Neuronal stem cell (in vitro differentiated cells): ENCODE measurements at regions not wholly inside any gene's neighbourhood (a gene's known extent, or its start where the extent isn't known, plus 50 kb on each side); places are given as distances from the start of the nearest gene placed in this dataset.

Experiments
- DNase-seq: peaks from one replicate; pipeline ENCODE4 v3.0.0-alpha.2; 2013; ENCODE audit warnings: low spot score
- H2AFZ ChIP-seq: one replicate; pipeline ENCODE4 v1.6.1; 2013; ENCODE audit warnings: mild to moderate bottlenecking, low read length, inconsistent platforms
- H2AK5ac ChIP-seq: 2 replicates; pipeline ENCODE4 v1.6.1; 2013; ENCODE audit warnings: low read depth, mild to moderate bottlenecking, inconsistent platforms, low read length, moderate library complexity, mixed read lengths
- H2BK120ac ChIP-seq: 2 replicates; pipeline ENCODE4 v1.6.1; 2013; ENCODE audit warnings: low read depth, mild to moderate bottlenecking, inconsistent platforms, low read length, moderate library complexity, mixed read lengths
- H2BK12ac ChIP-seq: one replicate; pipeline ENCODE4 v1.6.1; 2013; ENCODE audit warnings: low read length, inconsistent platforms
- H2BK15ac ChIP-seq: 2 replicates; pipeline ENCODE4 v1.6.1; 2013; ENCODE audit warnings: mild to moderate bottlenecking, low read length, inconsistent platforms, mixed read lengths
- H2BK5ac ChIP-seq: one replicate; pipeline ENCODE4 v1.6.1; 2013; ENCODE audit warnings: inconsistent platforms, mild to moderate bottlenecking, low read length, moderate library complexity
- H3K14ac ChIP-seq: one replicate; pipeline ENCODE4 v1.6.1; 2013; ENCODE audit warnings: low read length, inconsistent platforms
- H3K18ac ChIP-seq: 2 replicates; pipeline ENCODE4 v1.6.1; 2013; ENCODE audit warnings: low read length, inconsistent platforms
- H3K23ac ChIP-seq: 2 replicates; pipeline ENCODE4 v1.6.1; 2013; ENCODE audit warnings: low read depth, mild to moderate bottlenecking, mixed read lengths, low read length, inconsistent platforms; ENCODE audit not compliant: poor library complexity
- H3K27ac ChIP-seq: replicated peaks from 3 replicates; pipeline ENCODE4 v1.5.1; 2013; ENCODE audit warnings: low read length, inconsistent platforms
- H3K27me3 ChIP-seq, 3 experiments: 2 replicates each; pipeline ENCODE4 v1.6.1; 2013; ENCODE audit warnings: low read length in 3 of 3, mild to moderate bottlenecking in 2 of 3, inconsistent platforms in 1 of 3, low read depth in 1 of 3, mixed read lengths in 1 of 3, moderate library complexity in 1 of 3; ENCODE audit not compliant: control insufficient read depth in 3 of 3, insufficient read depth in 3 of 3
- H3K36me3 ChIP-seq, 2 donors: replicated peaks in 1 of 2; 2 replicates each; pipeline ENCODE4 v1.6.1; 2013; ENCODE audit warnings: low read length in 2 of 2; ENCODE audit not compliant: control insufficient read depth in 2 of 2, insufficient read depth in 2 of 2
- H3K4ac ChIP-seq: 2 replicates; pipeline ENCODE4 v1.6.1; 2013; ENCODE audit warnings: inconsistent platforms, mild to moderate bottlenecking, low read length, moderate library complexity
- H3K4me1 ChIP-seq, 2 donors: 1 replicate in 1 of 2; 2 replicates in 1 of 2; pipeline ENCODE4 v1.6.1; 2013; ENCODE audit warnings: low read length in 2 of 2, low read depth in 1 of 2; ENCODE audit not compliant: control insufficient read depth in 2 of 2, insufficient read depth in 1 of 2
- H3K4me2 ChIP-seq: one replicate; pipeline ENCODE4 v1.6.1; 2013; ENCODE audit warnings: mild to moderate bottlenecking, low read length, inconsistent platforms; ENCODE audit not compliant: insufficient read depth, poor library complexity, severe bottlenecking
- H3K4me3 ChIP-seq, 2 donors: 2 replicates each; pipeline ENCODE4 v1.5.1; 2013; ENCODE audit warnings: low read length in 2 of 2, mild to moderate bottlenecking in 2 of 2, inconsistent platforms in 1 of 2, moderate library complexity in 1 of 2
- H3K79me1 ChIP-seq: one replicate; pipeline ENCODE4 v1.6.1; 2013; ENCODE audit warnings: low read depth, mild to moderate bottlenecking, inconsistent platforms, low read length, moderate library complexity
- H3K9ac ChIP-seq: one replicate; pipeline ENCODE4 v1.6.1; 2013; ENCODE audit warnings: mild to moderate bottlenecking, low read depth, low read length, inconsistent platforms; ENCODE audit not compliant: poor library complexity
- H3K9me3 ChIP-seq, 2 donors: replicated peaks in 1 of 2; 2 replicates each; pipeline versions ENCODE3 to v1.6.1; 2013; ENCODE audit warnings: low read length in 2 of 2, mild to moderate bottlenecking in 2 of 2, inconsistent platforms in 1 of 2, low read depth in 1 of 2, mixed read lengths in 1 of 2, moderate library complexity in 1 of 2; ENCODE audit not compliant: control insufficient read depth in 2 of 2, insufficient read depth in 1 of 2
- H4K8ac ChIP-seq: one replicate; pipeline ENCODE4 v1.6.1; 2013; ENCODE audit warnings: low read depth, mild to moderate bottlenecking, inconsistent platforms, low read length, moderate library complexity
- H4K91ac ChIP-seq: one replicate; pipeline ENCODE4 v1.6.1; 2013; ENCODE audit warnings: low read length, low read depth, mild to moderate bottlenecking, inconsistent platforms; ENCODE audit not compliant: poor library complexity
- WGBS, 2 donors: extraction: QIAGEN DNeasy Blood & Tissue Kit; methylation state at CpG; one replicate each; pipeline ENCODE4 v1.1.7; 2013; ENCODE audit warnings: missing lambda C conversion rate in 2 of 2, mixed read lengths in 1 of 2; ENCODE audit not compliant: insufficient read length in 2 of 2, insufficient replicate concordance in 1 of 2; ENCODE audit errors: extremely low coverage in 2 of 2; 5-methylcytosine and 5-hydroxymethylcytosine counted together

DNA sequence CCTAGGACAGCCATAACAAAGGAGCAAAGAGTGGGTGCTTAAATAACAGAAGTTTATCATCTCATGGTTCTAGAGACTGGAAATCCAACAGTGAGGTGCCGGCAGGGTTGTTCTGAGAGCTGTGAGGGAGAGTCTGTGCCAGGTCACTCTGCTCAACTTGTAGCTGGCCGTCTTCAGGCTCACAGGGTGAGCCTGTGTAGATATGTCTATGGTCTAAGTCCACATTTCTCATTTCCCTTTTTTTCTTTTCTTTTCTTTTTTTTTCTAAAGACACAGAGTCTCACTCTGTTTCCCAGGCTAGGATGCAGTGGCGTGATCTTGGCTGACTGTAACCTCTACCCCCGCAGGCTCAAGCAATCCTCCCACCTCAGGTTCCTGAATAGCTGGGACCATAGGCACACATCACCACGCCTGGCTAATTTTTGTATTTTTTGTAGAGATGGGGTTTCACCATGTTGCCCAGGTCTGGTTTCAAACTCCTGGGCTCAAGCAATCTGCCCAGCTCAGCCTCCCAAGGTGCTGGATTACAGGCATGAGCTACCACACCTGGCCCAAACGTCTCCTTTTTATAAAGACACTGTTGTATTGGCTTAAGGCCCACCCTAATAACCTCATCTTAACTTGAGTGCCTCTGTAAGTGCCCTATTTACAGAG lies 142.2 kb downstream of the SP3 start:
- H3K9ac ChIP-seq: no peak overlapping the region
- no peak overlapping the region for H2BK5ac ChIP-seq
- H3K4me2 ChIP-seq: no peak overlapping the region
- H2AFZ ChIP-seq: no peak overlapping the region
- H3K4me3 ChIP-seq: no peak overlapping the region
- no peaks in the 10 kb centered on the region for H3K36me3 ChIP-seq
- H3K27ac ChIP-seq: no peak overlapping the region
- no peak overlapping the region for H3K23ac ChIP-seq
- H3K27me3 ChIP-seq: no peaks in the 10 kb centered on the region
- no peaks in the 10 kb centered on the region for H3K79me1 ChIP-seq
- H2BK120ac ChIP-seq: no peak overlapping the region
- no peaks in the 10 kb centered on the region for H3K9me3 ChIP-seq
- H3K4ac ChIP-seq: no peak overlapping the region
- WGBS, 2 donors: no CpG with 5 or more reads among the region's 6 CpGs
- DNase-seq: no peak
- H4K8ac ChIP-seq: no peak overlapping the region
- no peak overlapping the region for H3K14ac ChIP-seq
- H2AK5ac ChIP-seq: no peak overlapping the region
- no peak overlapping the region for H4K91ac ChIP-seq
- no peak overlapping the region for H2BK15ac ChIP-seq
- H2BK12ac ChIP-seq: no peak overlapping the region
- peaks cover 0 to 4% of the 10 kb centered on the region in 2 donors for H3K4me1 ChIP-seq
- no peak overlapping the region for H3K18ac ChIP-seq

DNA sequence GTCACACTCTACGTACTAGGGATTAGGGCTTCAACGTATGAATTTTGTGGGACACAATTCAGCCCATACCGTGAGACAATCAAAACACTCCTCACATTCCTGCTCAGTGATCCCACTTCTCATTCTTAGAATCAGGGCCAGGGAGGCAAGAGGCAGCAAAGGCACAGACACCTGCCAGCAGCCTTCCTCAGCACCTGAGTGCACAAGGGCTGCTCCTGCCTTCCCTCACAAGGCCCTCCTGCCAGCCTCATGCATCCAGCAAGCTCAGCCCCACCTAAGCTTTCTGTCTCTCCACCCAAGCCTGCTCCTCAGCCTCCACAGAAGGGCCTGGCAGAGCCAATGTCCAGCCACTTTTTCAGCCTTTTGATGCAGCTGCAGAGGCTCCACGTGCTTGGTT lies 141.6 kb downstream of the SP3 start:
- Histone ChIP-seq H3K79me1 (no peaks in the 10 kb centered on the region), H2BK12ac (peak overlapping the region; percentile 64), H3K4me3 (no peak overlapping the region), H2AFZ (no peak overlapping the region), H3K27me3 (no peaks in the 10 kb centered on the region), H3K9ac (no peak overlapping the region), H2AK5ac (no peak overlapping the region), H3K4me2 (no peak overlapping the region), H3K23ac (no peak overlapping the region), H2BK15ac (no peak overlapping the region), H3K4me1 (peaks cover 0 to 4% of the 10 kb centered on the region in 2 donors), H4K8ac (no peak overlapping the region), H3K18ac (peak overlapping the region; percentile 15), H2BK5ac (no peak overlapping the region), H3K27ac (no peak overlapping the region), H3K4ac (no peak overlapping the region), H3K14ac (no peak overlapping the region), H2BK120ac (no peak overlapping the region), H3K36me3 (no peaks in the 10 kb centered on the region), H3K9me3 (no peaks in the 10 kb centered on the region), H4K91ac (no peak overlapping the region)
- WGBS, 2 donors: no CpG with 5 or more reads among the region's 4 CpGs
- no peak for DNase-seq

DNA sequence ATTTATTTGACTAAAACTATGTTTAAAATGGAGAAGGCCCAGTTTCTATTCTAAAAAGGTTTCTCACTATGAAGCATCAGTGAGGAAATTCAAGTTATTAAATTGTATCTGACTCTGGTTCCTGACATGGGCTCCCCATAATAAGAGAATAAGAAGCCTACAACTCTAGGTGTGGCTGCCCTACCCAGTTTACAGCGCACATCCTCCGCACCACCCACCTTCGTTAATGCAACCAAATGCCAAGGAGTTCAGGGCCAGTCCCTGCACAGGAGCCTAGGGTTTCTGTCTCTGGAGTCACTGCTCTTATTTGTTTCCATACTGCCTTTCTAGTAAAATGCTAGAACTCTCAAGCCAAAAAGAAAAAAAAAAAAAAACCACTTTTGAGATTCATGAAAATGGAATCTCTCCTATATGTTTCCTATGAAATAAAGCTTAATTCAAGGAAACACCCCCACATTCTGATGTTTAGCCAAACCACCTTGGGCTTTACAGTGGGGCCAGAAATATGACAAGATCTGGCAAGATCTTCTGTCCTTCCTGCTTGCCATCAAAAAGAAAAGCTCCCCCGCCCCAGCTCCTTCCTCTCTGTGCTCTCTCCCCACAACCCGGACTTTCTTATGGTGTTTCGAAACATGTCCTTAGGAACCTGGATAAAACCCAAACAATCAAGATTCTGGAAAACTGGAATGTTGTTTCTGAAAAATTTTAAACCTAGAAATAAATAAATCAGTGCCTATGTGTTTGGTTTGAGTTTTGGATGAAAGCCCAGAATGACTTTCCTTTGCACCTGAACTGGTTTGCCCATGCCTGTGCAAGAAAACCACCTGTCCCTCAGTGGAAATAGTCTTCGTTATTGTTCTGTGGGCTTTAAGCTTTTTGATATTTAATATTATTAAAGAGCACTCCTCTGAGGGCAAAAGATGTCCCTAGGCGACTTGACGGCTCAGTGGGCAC lies 136.7 kb downstream of the SP3 start:
- Histone ChIP-seq H3K36me3 (no peaks in the 10 kb centered on the region), H3K9ac (no peak overlapping the region), H2BK120ac (no peak overlapping the region), H4K91ac (no peak overlapping the region), H3K18ac (no peak overlapping the region), H3K4me2 (no peak overlapping the region), H3K27me3 (no peaks in the 10 kb centered on the region), H2AK5ac (no peak overlapping the region), H3K27ac (no peak overlapping the region), H3K4me3 (no peak overlapping the region), H2BK15ac (no peak overlapping the region), H3K23ac (no peak overlapping the region), H3K14ac (no peak overlapping the region), H2BK12ac (no peak overlapping the region), H3K4ac (no peak overlapping the region), H3K9me3 (no peaks in the 10 kb centered on the region), H2BK5ac (no peak overlapping the region), H3K79me1 (no peaks in the 10 kb centered on the region), H2AFZ (no peak overlapping the region), H4K8ac (no peak overlapping the region), H3K4me1 (peaks cover 14 to 19% of the 10 kb centered on the region in 2 donors)
- WGBS, 2 donors: no CpG with 5 or more reads among the region's 9 CpGs
- no peak for DNase-seq

DNA sequence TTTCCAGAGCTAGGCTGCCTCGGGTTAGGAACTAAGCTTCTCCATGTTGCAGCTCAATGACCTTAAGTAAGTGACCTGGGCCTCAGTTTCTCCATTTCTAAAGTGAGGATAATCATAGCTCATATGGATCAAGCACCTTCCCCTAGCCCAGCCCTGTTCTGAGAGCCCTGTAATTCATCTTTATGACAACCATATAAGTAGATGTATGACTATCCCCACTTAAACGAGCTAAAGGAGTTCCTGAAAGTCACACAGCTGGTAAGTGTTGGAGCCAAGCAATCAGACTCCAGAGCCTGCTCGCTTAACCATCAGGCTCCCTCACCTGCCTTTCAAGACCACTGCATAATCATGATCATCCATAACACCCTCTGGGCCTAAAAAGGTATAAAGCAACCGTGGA lies 135.4 kb downstream of the SP3 start:
- H3K79me1 ChIP-seq: no peaks in the 10 kb centered on the region
- no peak overlapping the region for H2BK5ac ChIP-seq
- H3K27ac ChIP-seq: no peak overlapping the region
- no peak overlapping the region for H3K18ac ChIP-seq
- no peak overlapping the region for H3K4me3 ChIP-seq
- H3K23ac ChIP-seq: no peak overlapping the region
- peaks cover 0 to 2% of the 10 kb centered on the region in 2 donors for H3K9me3 ChIP-seq
- H3K14ac ChIP-seq: no peak overlapping the region
- no peaks in the 10 kb centered on the region for H3K36me3 ChIP-seq
- no peak overlapping the region for H2BK15ac ChIP-seq
- no peak overlapping the region for H2BK12ac ChIP-seq
- H2BK120ac ChIP-seq: no peak overlapping the region
- H3K9ac ChIP-seq: no peak overlapping the region
- no CpG with 5 or more reads among the region's 4 CpGs for WGBS, 2 donors
- no peak overlapping the region for H4K8ac ChIP-seq
- no peak overlapping the region for H2AFZ ChIP-seq
- H3K4me1 ChIP-seq: peaks cover 12 to 19% of the 10 kb centered on the region in 2 donors
- H3K4ac ChIP-seq: no peak overlapping the region
- H3K27me3 ChIP-seq: no peaks in the 10 kb centered on the region
- no peak overlapping the region for H2AK5ac ChIP-seq
- H3K4me2 ChIP-seq: no peak overlapping the region
- H4K91ac ChIP-seq: no peak overlapping the region
- no peak for DNase-seq
